CD4-positive, alpha-beta T cell (primary cell): ENCODE measurements at regions not wholly inside any gene's neighbourhood (a gene's known extent, or its start where the extent isn't known, plus 50 kb on each side); places are given as distances from the start of the nearest gene placed in this dataset.
"Not testable (repeated sequence)": the region's sequence is repeated elsewhere in the genome, so short reads cannot be mapped to it uniquely, and the experiment has no call there.

Experiments
- ATAC-seq: fragments of 200-7000 bp; cut with Tn5 transposase; one replicate; pipeline ENCODE4 v1.10.0; 2022; ENCODE audit warnings: mild to moderate bottlenecking; ENCODE audit not compliant: poor library complexity
- CTCF ChIA-PET: fragments of 350-600 bp; sonication (Branson Sonifier 250); formaldehyde crosslinking; loops from one replicate; lab custom pipeline; 2021; ENCODE audit warnings: antibody characterized with exemption, inconsistent platforms; lab: Charles Lee
- POLR2A ChIA-PET: fragments of 350-600 bp; sonication (Branson Sonifier 250); formaldehyde crosslinking; loops from one replicate; lab custom pipeline; 2021; ENCODE audit warnings: antibody characterized with exemption, inconsistent platforms; lab: Charles Lee
- DNase-seq, 14 experiments: peaks; one replicate each; pipeline ENCODE4 v3.0.0-alpha.2; 2013 to 2020; ENCODE audit warnings: mixed read lengths in 2 of 14
- H3K27ac ChIP-seq, 2 donors: one replicate each; pipeline versions ENCODE4 v1.5.1 to v1.7.0; 2013; ENCODE audit warnings: low read length in 2 of 2, low read depth in 1 of 2, mild to moderate bottlenecking in 1 of 2
- H3K27me3 ChIP-seq, 2 experiments: 1 replicate in 1 of 2; 2 replicates in 1 of 2; pipeline versions ENCODE4 v1.6.1 to v1.7.0; 2013; ENCODE audit warnings: low read length in 2 of 2, control low read depth in 1 of 2, mild to moderate bottlenecking in 1 of 2, moderate library complexity in 1 of 2; ENCODE audit not compliant: insufficient read depth in 2 of 2, control insufficient read depth in 1 of 2
- H3K36me3 ChIP-seq: one replicate; pipeline ENCODE4 v1.6.1; 2013; ENCODE audit warnings: low read length, control low read depth; ENCODE audit not compliant: insufficient read depth
- H3K4me1 ChIP-seq: one replicate; pipeline ENCODE4 v1.6.1; 2013; ENCODE audit warnings: low read length, control low read depth; ENCODE audit not compliant: insufficient read depth
- H3K4me3 ChIP-seq: one replicate; pipeline ENCODE4 v1.5.1; 2013; ENCODE audit warnings: mild to moderate bottlenecking, low read length, moderate library complexity
- H3K9me3 ChIP-seq, 2 experiments: 1 replicate in 1 of 2; 2 replicates in 1 of 2; pipeline versions ENCODE4 v1.6.1 to v1.7.0; 2013; ENCODE audit warnings: low read length in 2 of 2, mild to moderate bottlenecking in 2 of 2, control low read depth in 1 of 2, moderate library complexity in 1 of 2; ENCODE audit not compliant: control insufficient read depth in 1 of 2, insufficient read depth in 1 of 2
- H3K27ac Mint-ChIP-seq: one replicate; pipeline ENCODE4 v1.8.0; 2020; ENCODE audit warnings: mixed read lengths
- H3K27me3 Mint-ChIP-seq: one replicate; pipeline ENCODE4 v1.8.0; 2021; ENCODE audit warnings: mixed read lengths
- H3K36me3 Mint-ChIP-seq: one replicate; pipeline ENCODE4 v1.8.0; 2021; ENCODE audit warnings: low read depth, mixed read lengths
- H3K4me1 Mint-ChIP-seq: one replicate; pipeline ENCODE4 v1.8.0; 2021; ENCODE audit warnings: low read depth, mixed read lengths
- H3K4me3 Mint-ChIP-seq: one replicate; pipeline ENCODE4 v1.8.0; 2020; ENCODE audit warnings: mild to moderate bottlenecking, mixed read lengths
- H3K9me3 Mint-ChIP-seq: one replicate; pipeline ENCODE4 v1.8.0; 2020; ENCODE audit warnings: mixed read lengths
- CTCF ChIP-seq: fragments of 200-600 bp; IDR thresholded peaks from one replicate; pipeline ENCODE4 v1.8.0; 2022; ENCODE audit warnings: antibody characterized with exemption, mild to moderate bottlenecking
- intact Hi-C, 2 experiments: fragments of 100-400 bp; cut with DNase I in 1 of 2; cut with micrococcal nuclease in 1 of 2; formaldehyde crosslinking; loops; one replicate each; pipeline versions ENCODE4 v1.15.1 to v1.9.0; 2023 to 2025; cut with DNase I, micrococcal nuclease

DNA sequence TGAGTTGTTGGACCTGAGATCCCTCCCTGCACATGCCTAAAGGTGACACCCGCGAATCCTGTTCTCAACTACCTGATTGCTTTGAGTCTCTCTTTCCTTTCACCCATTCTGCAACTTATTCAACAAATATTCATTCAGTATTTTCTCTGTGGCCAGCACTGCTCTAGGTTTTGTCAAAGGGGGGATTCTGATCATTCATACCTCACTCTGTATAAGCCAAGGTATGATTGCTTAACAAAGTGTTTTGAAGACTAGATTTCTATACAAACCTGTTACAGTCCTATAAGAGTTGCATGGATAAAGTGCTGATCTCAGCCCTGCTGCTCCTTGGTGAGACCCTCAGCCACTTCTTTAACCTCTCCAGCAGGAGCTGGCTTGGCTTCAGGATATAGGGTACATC lies 409.7 kb downstream of the KCNRG start:
- Mint-ChIP-seq H3K27ac (no peak overlapping the region), H3K4me3 (no peak overlapping the region), H3K4me1 (peaks cover 9% of the 10 kb centered on the region), H3K9me3 (no peaks in the 10 kb centered on the region), H3K27me3 (no peaks in the 10 kb centered on the region), H3K36me3 (no peaks in the 10 kb centered on the region)
- intact Hi-C loops: no loop called here
- Histone ChIP-seq H3K4me1 (peaks cover 6% of the 10 kb centered on the region), H3K4me3 (no peak overlapping the region), H3K27ac (no peak overlapping the region), H3K36me3 (no peaks in the 10 kb centered on the region), H3K27me3 (no peaks in the 10 kb centered on the region), H3K9me3 (no peaks in the 10 kb centered on the region)
- TF ChIP-seq CTCF: no peak
- ChIA-PET CTCF (no interaction called here), POLR2A (no interaction called here)
- ATAC-seq (no peak), DNase-seq (no peak)

DNA sequence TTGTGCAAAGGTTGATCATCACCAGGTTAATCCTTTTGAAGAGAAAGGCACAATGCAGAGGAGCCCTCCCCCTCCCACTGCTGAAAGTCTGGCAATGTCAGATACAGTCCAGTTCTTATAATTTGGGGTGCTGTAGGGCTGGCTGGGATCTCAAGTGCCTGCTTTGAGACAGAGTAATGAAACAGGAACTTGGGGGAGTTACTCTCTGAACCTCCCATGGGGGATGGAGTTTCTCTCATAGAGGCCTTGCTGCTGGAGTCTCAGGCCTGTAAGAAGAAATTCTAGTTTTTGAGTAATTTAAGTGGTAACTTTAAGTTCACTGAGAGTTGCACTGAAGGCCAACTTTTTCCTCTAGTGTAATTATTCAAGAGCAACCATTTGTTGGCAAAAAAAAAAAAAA lies 410.5 kb downstream of the KCNRG start:
- Histone ChIP-seq H3K4me3 (no peak overlapping the region), H3K4me1 (peaks cover 6% of the 10 kb centered on the region), H3K27ac (no peak overlapping the region), H3K27me3 (no peaks in the 10 kb centered on the region), H3K9me3 (no peaks in the 10 kb centered on the region), H3K36me3 (no peaks in the 10 kb centered on the region)
- no peaks in the 10 kb centered on the region for H3K27me3 Mint-ChIP-seq
- H3K27ac Mint-ChIP-seq: no peak overlapping the region
- ChIA-PET POLR2A (no interaction called here), CTCF (no interaction called here)
- ATAC-seq (no peak), DNase-seq (no peak)
- no peak overlapping the region for H3K4me3 Mint-ChIP-seq
- TF ChIP-seq CTCF: no peak
- no peaks in the 10 kb centered on the region for H3K36me3 Mint-ChIP-seq
- intact Hi-C loops: no loop called here
- peaks cover 9% of the 10 kb centered on the region for H3K4me1 Mint-ChIP-seq
- H3K9me3 Mint-ChIP-seq: no peaks in the 10 kb centered on the region

- H3K9me3 Mint-ChIP-seq: no peaks in the 10 kb centered on the region
- Histone ChIP-seq H3K4me1 (peaks cover 6% of the 10 kb centered on the region), H3K27ac (no peak overlapping the region), H3K4me3 (no peak overlapping the region), H3K27me3 (no peaks in the 10 kb centered on the region), H3K9me3 (no peaks in the 10 kb centered on the region), H3K36me3 (no peaks in the 10 kb centered on the region)
- peaks cover 9% of the 10 kb centered on the region for H3K4me1 Mint-ChIP-seq
- DNase-seq (no peak), ATAC-seq (no peak)
- no peak overlapping the region for H3K4me3 Mint-ChIP-seq
- ChIA-PET POLR2A (interaction anchor here (1.0 kb wide), 1 partner anchor 301 kb away, joined by 3 read pairs; no protein-coding TSS in a partner anchor), CTCF (interaction anchor here (0.9 kb wide), 1 partner anchor 10 kb away, joined by 3 read pairs; no protein-coding TSS in a partner anchor)
- no peaks in the 10 kb centered on the region for H3K27me3 Mint-ChIP-seq
- H3K36me3 Mint-ChIP-seq: no peaks in the 10 kb centered on the region
- TF ChIP-seq CTCF: no peak
- intact Hi-C loops: no loop called here
- H3K27ac Mint-ChIP-seq: no peak overlapping the region
Measured at GRCh38 chr13:50426927-50427326, 411.7 kb downstream of the KCNRG start.

DNA sequence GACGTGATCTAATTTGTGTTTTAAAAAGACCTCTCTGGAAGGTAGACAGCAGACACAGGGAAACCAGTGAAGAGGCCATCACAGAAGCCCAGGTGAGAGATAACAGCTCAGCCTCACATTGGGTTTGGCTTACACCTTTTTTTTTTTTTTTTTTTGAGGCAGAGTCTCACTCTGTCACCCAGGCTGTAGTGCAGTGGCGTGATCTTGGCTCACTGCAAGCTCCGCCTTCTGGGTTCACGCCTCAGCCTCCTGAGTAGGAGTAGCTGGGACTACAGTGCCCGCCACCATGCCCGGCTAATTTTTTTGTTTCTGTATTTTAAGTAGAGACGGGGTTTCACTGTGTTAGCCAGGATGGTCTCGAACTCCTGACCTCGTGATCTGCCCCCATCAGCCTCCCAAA lies 412.3 kb downstream of the KCNRG start:
- H3K36me3 ChIP-seq, H3K4me3 Mint-ChIP-seq, H3K9me3 ChIP-seq, H3K4me3 ChIP-seq, intact Hi-C loops, H3K27me3 Mint-ChIP-seq, H3K27me3 ChIP-seq, H3K4me1 ChIP-seq, H3K27ac Mint-ChIP-seq, H3K36me3 Mint-ChIP-seq, H3K4me1 Mint-ChIP-seq, H3K9me3 Mint-ChIP-seq, H3K27ac ChIP-seq: not testable (repeated sequence)
- DNase-seq (peak in 3 of 14 experiments; percentile 21 to 69 (median 49)), ATAC-seq (peak; percentile 26)
- ChIA-PET CTCF (interaction anchor here (0.9 kb wide), 1 partner anchor 10 kb away, joined by 3 read pairs; no protein-coding TSS in a partner anchor), POLR2A (interaction anchor here (1.0 kb wide), 1 partner anchor 301 kb away, joined by 3 read pairs; no protein-coding TSS in a partner anchor)
